IPS-18a (cell line): ENCODE measurements at regions not wholly inside any gene's neighbourhood (a gene's known extent, or its start where the extent isn't known, plus 50 kb on each side); places are given as distances from the start of the nearest gene placed in this dataset.
"Not testable (repeated sequence)": the region's sequence is repeated elsewhere in the genome, so short reads cannot be mapped to it uniquely, and the experiment has no call there.

ENCODE experiments used
- H3K27ac ChIP-seq: one replicate; pipeline ENCODE4 v1.5.1; 2013; ENCODE audit warnings: low read length
- H3K27me3 ChIP-seq: one replicate; pipeline ENCODE4 v1.6.1; 2013; ENCODE audit warnings: mild to moderate bottlenecking, low read length; ENCODE audit not compliant: control insufficient read depth, insufficient read depth
- H3K36me3 ChIP-seq: one replicate; pipeline ENCODE4 v1.6.1; 2013; ENCODE audit warnings: low read depth, low read length; ENCODE audit not compliant: control insufficient read depth
- H3K4me1 ChIP-seq: one replicate; pipeline ENCODE4 v1.6.1; 2013; ENCODE audit warnings: low read depth, low read length; ENCODE audit not compliant: control insufficient read depth
- H3K4me3 ChIP-seq: one replicate; pipeline ENCODE4 v1.5.1; 2013; ENCODE audit warnings: low read length
- H3K9ac ChIP-seq: one replicate; pipeline ENCODE4 v1.6.1; 2013; ENCODE audit warnings: mild to moderate bottlenecking, low read length, moderate library complexity
- H3K9me3 ChIP-seq: one replicate; pipeline ENCODE4 v1.6.1; 2013; ENCODE audit warnings: low read depth, low read length; ENCODE audit not compliant: control insufficient read depth

DNA sequence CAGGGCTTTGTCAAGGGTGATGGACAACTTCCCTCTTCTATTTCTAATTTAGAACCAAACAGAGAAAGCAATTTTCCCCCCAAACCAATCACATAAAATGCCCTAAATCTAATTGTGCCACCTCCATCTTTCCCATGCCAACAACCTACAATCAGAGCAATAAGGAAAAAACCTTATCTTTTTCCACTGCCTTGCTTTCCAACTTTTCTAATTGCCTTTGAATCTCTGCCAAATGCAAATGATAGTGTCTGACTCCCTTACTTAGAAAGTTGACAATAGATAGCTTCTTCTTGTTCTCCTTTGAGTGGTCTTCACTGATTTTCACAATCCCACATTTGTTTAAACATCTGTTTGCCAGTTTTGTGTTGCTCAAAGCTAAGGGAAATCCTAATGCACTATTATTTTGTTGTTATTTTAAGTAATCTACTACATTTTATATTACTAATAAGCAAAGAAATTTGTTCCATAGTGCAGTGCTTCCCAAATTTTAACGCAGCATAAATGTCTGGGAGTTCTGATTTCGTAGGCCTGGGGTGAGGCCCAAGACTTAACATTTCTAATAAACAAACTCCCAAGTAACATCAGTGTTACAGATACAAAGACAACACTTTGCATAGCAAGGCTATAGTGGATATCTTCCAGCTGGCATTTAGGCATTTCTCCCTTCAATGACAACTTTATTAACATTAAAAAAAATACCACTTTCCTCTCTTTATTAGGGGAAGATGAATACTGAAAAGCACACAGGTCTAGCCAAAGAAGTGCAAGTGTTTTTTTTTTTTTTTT, 696.3 kb upstream of the USP15 start:
- Histone ChIP-seq H3K36me3 (no peaks in the 10 kb centered on the region), H3K4me3 (no peak overlapping the region), H3K27ac (no peak overlapping the region), H3K9ac (no peak overlapping the region), H3K4me1 (peaks cover 14% of the 10 kb centered on the region), H3K9me3 (no peaks in the 10 kb centered on the region), H3K27me3 (no peaks in the 10 kb centered on the region)

DNA sequence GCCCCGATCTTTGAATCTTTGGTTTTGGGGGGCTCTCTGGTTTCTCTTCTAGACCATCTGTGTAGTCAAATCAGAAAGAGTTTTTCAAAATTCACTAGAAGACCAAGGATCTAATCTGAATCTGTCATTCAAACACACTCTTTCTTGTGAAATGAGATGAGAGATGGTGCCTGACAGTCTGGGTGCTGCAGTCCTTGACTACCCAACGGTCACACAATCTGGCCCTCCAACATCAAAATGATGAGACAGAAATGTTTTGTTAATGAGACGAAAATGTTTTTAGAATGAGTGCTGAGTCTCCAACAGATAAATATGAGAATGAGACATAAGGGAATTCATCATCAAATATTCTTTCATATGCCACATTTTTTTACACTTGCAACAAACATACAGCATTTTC, 695.7 kb upstream of the USP15 start:
- Histone ChIP-seq H3K36me3 (no peaks in the 10 kb centered on the region), H3K4me3 (no peak overlapping the region), H3K9me3 (no peaks in the 10 kb centered on the region), H3K9ac (no peak overlapping the region), H3K27ac (no peak overlapping the region), H3K4me1 (peaks cover 14% of the 10 kb centered on the region), H3K27me3 (no peaks in the 10 kb centered on the region)

DNA sequence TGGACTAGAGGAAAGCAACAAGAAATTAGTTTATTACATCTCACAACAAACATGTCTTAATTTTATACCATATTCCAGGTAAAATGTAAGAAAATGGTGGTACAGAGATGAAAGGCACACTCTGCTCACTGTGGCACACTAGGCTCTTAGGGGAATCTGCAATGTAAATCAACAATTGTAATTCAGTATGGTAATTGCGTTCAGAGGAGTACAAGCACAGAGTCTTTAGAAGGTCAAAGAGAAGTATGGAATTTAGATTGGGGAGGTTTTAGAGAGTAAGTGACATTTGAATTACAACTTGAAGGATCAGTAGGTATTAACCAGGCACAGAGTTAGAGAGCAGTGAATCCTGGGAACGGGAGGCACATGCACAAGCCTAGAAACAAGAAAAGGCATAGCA, 694.0 kb upstream of the USP15 start:
- no peak overlapping the region for H3K4me3 ChIP-seq

DNA sequence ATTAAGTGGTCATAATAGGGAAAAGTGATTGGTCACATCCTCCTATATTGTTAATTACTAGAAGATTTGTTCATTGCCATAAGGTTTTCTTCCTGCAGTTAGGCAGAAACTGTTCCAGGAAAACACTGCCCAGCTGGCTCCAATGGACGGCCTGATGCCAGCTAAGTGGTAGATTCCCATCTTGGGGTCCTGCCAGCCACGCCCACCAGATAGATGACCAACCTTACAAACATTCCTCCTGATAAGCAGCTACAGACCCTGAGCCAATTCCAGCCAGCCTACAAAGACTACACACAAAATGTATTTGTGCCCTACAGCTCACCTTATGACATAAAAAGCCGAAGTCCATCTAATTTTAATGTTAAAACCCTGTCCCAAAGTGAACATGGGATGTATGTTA, 685.9 kb upstream of the USP15 start:
- H3K4me3 ChIP-seq, result no peak overlapping the region

More for the DNA sequence above, 694.0 kb upstream of the USP15 start:
- Histone ChIP-seq H3K27me3 (no peaks in the 10 kb centered on the region), H3K36me3 (no peaks in the 10 kb centered on the region), H3K4me1 (peaks cover 14% of the 10 kb centered on the region), H3K9ac (no peak overlapping the region), H3K9me3 (no peaks in the 10 kb centered on the region), H3K27ac (no peak overlapping the region)

DNA sequence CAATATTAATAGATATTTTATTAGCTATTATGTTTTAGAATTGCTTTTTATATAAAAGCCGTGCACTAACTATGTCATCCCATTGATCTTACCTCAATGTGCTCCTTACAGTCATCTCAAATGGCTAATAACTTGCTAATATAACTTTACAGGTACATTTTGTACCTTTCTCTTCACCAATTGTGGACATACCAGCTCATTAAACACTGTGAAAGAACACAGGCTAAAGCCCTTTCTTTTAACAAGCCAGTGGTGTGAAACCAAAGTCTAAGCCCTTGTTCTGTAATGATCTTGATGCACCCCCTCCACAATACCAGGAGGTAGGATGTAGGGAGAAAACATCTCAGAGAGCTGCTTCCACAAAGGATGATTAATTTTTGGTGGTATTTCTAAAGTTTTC, 675.3 kb upstream of the USP15 start:
- Histone ChIP-seq H3K4me3 (no peak overlapping the region), H3K27me3 (no peaks in the 10 kb centered on the region), H3K4me1 (no peaks in the 10 kb centered on the region), H3K9ac (no peak overlapping the region), H3K27ac (no peak overlapping the region), H3K36me3 (no peaks in the 10 kb centered on the region), H3K9me3 (peaks cover 3% of the 10 kb centered on the region)

More for the DNA sequence above, 685.9 kb upstream of the USP15 start:
- Histone ChIP-seq H3K27me3 (no peaks in the 10 kb centered on the region), H3K4me1 (no peaks in the 10 kb centered on the region), H3K9ac (no peak overlapping the region), H3K27ac (no peak overlapping the region), H3K36me3 (no peaks in the 10 kb centered on the region), H3K9me3 (no peaks in the 10 kb centered on the region)

DNA sequence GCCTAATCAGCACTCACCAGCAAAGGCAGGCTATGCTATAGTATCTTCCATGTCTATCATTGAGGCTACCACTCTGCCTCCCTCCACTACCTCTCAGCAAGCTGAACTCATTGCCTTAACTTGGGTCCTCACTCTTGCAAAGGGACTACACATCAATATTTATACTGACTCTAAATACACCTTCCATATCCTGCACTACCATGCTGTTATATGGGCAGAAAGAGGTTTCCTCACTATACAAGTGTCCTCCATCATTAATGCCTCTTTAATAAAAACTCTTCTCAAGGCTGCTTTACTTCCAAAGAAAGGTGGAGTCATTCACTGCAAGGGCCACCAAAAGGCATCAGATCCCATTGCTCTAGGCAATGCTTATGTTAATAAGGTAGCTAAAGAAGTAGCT, 669.3 kb upstream of the USP15 start:
- not testable (repeated sequence) for H3K4me3 ChIP-seq, H3K27ac ChIP-seq, H3K27me3 ChIP-seq, H3K9me3 ChIP-seq, H3K4me1 ChIP-seq, H3K9ac ChIP-seq, H3K36me3 ChIP-seq

DNA sequence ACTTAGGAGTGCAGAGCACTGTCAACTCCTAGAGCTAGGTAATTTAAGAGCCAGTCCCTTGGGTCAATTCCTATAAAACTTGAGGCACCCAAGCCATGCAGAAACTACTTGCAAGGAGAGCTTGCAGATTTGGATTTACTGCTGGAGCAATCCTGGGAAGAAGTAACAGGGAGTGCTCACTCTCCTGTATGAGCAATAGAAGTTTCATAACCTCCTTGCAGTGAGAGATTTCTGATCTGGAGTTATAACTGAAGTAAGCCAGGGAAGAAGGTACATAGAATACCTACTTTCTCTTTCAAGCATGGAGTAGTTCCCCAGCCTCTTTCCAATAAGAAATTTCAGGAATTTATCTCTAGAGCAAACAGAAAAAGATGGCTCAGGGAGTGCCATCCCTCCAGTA, 650.1 kb upstream of the USP15 start:
- H3K9me3 ChIP-seq, result no peaks in the 10 kb centered on the region
- H3K4me3 ChIP-seq, result no peak overlapping the region
- no peak overlapping the region for H3K9ac ChIP-seq
- H3K4me1 ChIP-seq, result no peaks in the 10 kb centered on the region
- no peak overlapping the region for H3K27ac ChIP-seq
- no peaks in the 10 kb centered on the region for H3K27me3 ChIP-seq
- no peaks in the 10 kb centered on the region for H3K36me3 ChIP-seq

DNA sequence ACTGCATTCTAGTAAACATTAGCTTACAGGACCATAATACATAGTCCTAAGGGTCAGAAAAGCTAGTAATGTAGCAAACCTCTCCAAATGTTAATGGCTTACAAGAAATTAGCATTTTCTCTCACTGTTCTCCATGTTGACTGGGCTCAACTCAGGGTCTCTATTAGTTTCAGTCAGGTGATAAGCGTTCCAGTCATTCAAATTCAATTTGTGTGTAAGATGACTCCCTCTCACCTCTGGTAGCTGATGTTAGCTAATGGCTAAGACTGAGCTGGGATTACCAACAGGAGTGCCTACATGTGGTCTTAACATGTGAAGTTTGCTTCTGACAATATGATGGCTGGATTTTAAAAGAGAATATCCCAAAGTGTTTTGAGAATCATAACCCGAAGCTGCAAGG, 630.5 kb upstream of the USP15 start:
- H3K4me1 ChIP-seq, result peaks cover 3% of the 10 kb centered on the region
- peaks cover 5% of the 10 kb centered on the region for H3K9me3 ChIP-seq
- no peaks in the 10 kb centered on the region for H3K36me3 ChIP-seq
- H3K9ac ChIP-seq, result no peak overlapping the region
- H3K4me3 ChIP-seq, result no peak overlapping the region
- H3K27me3 ChIP-seq, result no peaks in the 10 kb centered on the region
- H3K27ac ChIP-seq, result no peak overlapping the region

DNA sequence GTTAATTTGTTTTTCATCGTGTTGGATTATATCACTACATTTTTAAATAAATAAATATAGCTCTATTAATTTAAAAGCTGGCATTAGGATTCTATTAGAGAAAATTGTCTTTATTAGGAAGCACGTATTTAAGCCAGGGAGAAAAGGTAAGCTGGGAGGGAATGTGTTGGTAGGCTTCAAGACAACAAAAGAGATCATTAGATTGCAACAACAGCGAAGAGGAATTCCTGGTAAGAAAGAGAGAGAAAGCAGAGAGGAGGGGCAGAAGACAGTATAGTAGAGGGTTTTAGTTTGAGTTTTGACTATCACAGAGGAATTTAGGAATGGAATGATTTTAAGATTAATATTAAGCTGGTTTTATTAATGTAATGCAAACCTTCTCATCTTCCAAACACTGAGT, 613.6 kb upstream of the USP15 start:
- Histone ChIP-seq H3K27ac (no peak overlapping the region), H3K9me3 (no peaks in the 10 kb centered on the region), H3K9ac (no peak overlapping the region), H3K4me3 (no peak overlapping the region), H3K27me3 (no peaks in the 10 kb centered on the region), H3K36me3 (no peaks in the 10 kb centered on the region), H3K4me1 (peaks cover 12% of the 10 kb centered on the region)

DNA sequence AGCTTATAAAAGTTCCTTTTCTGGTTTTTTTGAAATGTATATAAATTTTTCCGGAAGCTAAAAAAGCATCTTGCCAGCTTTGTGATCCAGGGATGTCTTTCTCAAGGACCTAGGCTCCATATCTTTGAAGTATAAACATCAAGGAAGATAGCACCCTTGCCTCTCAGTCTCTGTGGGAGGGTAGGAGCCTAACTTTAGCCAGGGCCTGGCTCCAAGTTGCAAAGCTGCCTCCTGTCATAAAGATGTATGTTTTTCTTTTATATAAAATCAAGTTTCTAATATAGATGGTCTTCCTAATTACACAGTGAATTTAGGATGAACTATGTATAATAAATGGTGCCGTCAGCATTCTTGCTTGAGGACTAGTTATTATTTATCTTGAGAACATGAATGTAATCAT, 612.6 kb upstream of the USP15 start:
- no peaks in the 10 kb centered on the region for H3K27me3 ChIP-seq

DNA sequence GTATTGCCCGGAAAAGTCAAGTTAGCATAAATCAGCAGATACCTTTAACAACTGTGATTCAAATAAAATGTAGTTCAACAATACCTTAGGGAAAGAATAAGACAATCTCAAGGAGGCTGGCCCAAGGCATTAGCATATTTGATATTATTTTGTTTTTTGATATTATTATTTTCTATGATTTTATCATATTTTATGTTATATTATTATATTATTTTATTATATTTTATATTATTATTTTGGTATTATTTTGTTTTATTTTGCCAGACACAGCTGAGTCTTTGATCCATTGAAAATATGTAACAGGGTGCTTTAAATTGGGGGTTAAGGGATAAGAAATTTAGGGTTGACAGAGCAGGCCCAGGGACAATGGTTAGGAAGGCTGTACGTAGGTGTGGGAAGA, 607.9 kb upstream of the USP15 start:
- H3K27ac ChIP-seq, result no peak overlapping the region
- no peak overlapping the region for H3K9ac ChIP-seq
- H3K4me1 ChIP-seq, result peaks cover 15% of the 10 kb centered on the region
- no peaks in the 10 kb centered on the region for H3K9me3 ChIP-seq
- H3K36me3 ChIP-seq, result no peaks in the 10 kb centered on the region
- no peaks in the 10 kb centered on the region for H3K27me3 ChIP-seq
- H3K4me3 ChIP-seq, result no peak overlapping the region

More for the DNA sequence above, 612.6 kb upstream of the USP15 start:
- no peak overlapping the region for H3K27ac ChIP-seq
- peaks cover 12% of the 10 kb centered on the region for H3K4me1 ChIP-seq
- H3K9me3 ChIP-seq, result no peaks in the 10 kb centered on the region
- H3K4me3 ChIP-seq, result no peak overlapping the region
- no peaks in the 10 kb centered on the region for H3K36me3 ChIP-seq
- no peak overlapping the region for H3K9ac ChIP-seq

DNA sequence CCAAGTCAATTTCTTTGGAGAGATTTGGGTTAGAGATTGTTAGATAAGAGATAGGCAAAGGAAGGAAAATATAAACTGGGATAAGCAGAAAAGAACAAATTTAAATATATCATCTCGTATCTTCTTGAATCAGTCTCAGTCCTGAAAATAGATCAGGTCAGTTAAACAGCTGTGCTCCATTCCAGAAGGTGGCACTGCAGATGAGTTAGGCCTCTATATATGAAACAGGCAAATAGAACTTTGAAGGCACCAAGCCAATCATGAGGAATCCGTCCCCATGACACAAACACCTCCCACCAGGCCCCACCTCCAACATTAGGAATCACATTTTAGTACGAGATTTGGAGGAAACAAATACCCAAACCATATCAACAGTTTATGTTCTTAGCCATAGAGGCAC, 605.5 kb upstream of the USP15 start:
- no peak overlapping the region for H3K4me3 ChIP-seq
- H3K9ac ChIP-seq, result no peak overlapping the region
- H3K4me1 ChIP-seq, result peaks cover 15% of the 10 kb centered on the region
- no peaks in the 10 kb centered on the region for H3K36me3 ChIP-seq
- no peaks in the 10 kb centered on the region for H3K9me3 ChIP-seq
- no peak overlapping the region for H3K27ac ChIP-seq
- H3K27me3 ChIP-seq, result no peaks in the 10 kb centered on the region
